Dermis blood vessel endothelial cell (primary cell): ENCODE measurements at regions not wholly inside any gene's neighbourhood (a gene's known extent, or its start where the extent isn't known, plus 50 kb on each side); places are given as distances from the start of the nearest gene placed in this dataset.
"Not testable (repeated sequence)": the region's sequence is repeated elsewhere in the genome, so short reads cannot be mapped to it uniquely, and the experiment has no call there.

Source experiments
- DNase-seq: peaks from one replicate; pipeline ENCODE4 v3.0.0; 2010

DNA sequence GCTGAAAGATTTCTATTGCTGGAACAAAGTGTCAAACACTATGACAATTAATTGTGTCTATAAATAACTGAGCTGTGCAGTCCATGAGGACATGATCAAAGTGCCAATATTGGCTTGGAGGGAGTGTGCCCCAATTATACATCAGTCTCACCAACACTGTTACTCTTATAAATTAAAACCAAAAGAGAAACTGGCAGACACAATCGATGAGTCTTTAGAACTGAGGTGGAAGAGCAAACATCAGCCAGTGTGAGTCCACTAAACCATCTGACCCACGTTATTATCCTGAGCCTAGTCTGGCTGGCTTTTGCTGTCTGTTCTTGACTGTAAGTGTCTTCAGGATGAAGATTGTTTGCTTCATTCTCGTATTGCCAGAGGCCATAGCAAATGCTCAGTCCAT lies 98.9 kb downstream of the OLIG3 start:
- no peak for DNase-seq

DNA sequence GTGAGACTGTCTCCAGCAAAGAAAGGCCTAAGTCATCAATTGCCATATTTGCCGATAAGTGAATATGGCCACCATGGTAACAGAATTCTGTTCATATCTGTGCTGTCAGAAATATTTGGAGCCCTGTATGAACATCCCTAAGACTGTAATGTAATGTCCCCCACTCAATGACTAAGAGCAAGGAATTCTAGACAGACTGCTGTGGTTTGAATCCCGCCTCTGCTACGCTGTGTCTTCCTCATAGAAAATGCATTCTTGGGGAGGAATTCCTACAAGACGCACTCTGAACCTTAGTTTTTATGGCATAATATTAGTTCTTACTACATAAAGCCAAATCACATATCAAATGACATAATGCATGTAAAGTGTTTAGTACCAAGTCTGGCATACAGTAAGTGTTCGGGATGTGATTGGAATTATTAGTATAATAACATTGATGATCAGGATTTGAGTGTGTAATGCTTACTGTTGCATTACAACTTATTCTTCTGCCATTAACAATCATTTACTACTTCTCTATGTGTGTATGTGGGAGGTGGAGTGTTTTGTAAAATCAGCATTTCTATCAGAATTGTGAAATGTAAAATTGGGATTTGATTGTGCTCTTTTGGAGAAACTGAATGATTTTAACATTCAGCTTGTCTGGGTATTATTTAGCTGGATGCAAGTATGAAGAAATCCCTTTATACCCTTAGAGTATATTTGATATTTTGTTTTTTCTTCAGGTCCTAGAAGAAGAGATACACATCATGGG lies 103.0 kb downstream of the OLIG3 start:
- DNase-seq = no peak

DNA sequence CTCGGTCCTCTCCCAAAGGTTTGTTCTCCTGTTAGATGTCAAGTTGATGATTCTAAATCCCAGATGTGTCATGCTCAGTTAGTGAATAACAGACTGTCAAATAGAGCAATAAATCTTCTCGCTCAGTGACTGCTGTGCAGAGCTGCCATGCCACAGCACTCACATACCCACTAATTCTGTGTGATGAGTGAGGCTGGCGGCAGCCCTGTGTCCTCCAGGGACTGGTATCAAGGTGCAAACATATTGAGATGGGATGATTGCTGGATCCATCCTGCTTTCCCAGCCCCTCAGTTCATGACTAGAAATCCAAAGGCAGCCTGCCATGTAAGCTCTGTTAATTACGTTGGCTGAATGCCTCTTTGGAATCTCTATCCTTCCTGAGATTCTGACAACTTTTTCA lies 103.9 kb downstream of the OLIG3 start:
- DNase-seq = no peak

DNA sequence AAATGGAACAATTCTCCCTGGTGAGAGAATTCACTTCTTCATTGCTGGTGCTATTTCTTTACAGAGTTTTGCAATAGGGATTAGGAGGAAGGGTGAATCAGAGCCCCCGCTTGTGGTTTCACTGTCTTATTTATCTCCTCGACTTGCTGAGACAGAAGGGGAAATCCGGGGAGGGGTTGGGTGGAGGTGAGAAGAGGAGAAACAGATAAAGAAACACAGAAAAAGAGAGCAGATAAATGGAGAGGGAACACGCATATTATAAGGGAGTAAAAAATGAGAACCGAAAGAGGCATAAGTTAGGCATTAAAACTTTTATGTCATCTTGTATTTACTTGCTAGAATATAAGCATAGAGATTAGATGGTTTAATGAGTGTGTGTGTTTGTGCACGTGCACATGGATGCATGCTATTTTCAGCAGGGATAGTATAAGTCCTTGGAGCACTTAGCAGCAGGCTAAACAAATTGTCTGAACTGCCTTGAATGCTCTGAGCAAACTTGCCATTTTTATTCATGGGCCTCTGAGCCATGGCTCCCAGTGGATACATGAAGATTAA lies 105.0 kb downstream of the OLIG3 start:
- no peak for DNase-seq

DNA sequence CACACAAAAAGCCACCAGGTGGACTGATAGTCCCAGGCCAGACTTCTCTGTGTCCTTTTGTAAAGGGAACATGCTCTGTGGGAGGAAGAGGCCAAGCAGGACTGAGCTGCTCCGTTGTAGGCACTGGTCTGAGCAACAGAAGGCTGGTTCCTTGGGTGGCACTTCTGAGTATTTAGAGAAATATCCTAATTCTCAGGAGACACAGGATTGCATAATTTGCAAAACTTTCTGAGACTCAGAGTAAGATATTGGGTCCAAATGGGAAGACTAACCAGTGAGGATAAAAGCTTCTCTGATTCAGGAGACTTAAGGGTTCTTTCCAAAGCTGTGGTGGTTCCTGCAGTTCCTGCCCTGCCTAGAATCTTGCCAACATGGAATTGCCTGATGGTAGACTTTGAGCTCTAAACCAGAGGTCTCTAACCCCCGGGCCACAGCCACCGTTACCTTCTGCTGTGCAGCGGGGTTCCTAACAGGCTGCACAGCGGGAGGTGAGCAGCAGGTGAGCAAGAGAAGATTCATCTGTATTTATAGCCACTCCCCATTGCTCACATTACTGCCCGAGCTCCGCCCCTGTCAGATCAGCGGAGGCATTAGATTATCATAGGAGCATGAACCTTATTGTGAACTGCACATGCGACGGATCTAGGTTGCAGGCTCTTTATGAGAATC lies 107.0 kb downstream of the OLIG3 start:
- DNase-seq = no peak

DNA sequence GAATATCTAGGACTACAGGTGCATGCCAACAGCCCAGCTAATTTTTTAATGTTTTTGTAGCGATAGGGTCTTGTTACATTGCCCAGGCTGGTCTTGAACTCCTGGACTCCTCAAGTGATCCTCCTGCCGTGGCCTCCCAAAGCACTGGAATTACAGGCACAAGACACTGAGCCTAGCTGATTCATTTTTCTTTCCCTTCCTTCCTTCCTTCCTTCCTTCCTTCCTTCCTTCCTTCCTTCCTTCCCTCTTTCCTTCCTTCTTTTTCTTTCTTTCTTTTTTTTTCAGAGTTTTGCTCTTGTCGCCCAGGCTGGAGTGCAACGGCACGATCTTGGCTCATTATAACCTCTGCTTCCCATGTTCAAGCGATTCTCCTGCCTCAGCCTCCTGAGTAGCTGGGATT lies 110.9 kb downstream of the OLIG3 start:
- not testable (repeated sequence) for DNase-seq

DNA sequence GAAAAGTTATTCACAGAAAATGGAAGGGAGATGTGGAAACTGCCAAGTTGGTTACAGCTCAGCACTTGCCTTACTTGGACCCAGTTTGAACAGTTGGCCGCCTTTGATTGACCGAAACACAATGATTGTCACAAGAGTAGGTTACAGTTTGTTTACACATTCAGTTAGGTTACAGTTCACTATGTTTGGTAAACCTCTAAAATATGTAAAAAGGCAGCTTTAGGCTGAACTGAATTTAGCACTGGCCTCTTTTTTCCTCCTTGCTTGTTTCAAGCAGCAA lies 116.2 kb downstream of the OLIG3 start:
- no peak for DNase-seq

DNA sequence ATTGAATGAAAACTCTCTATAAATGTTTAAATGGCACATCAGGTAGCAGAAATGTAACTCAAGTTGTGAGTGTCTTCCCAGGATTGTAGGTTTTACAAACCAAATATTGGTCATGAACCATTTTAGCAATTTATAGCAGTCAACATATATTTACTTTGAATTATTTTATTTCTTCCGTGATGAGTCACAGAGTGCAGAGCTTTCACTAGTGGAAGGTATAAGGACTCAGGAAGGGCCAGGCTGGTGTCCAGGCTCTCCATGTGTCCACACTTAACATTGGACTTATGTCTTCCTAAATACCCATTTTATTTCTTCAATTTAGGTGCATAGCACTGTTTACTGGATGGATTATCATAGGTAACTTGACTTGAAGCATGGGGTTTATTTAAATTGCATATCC lies 120.9 kb downstream of the OLIG3 start:
- no peak for DNase-seq

DNA sequence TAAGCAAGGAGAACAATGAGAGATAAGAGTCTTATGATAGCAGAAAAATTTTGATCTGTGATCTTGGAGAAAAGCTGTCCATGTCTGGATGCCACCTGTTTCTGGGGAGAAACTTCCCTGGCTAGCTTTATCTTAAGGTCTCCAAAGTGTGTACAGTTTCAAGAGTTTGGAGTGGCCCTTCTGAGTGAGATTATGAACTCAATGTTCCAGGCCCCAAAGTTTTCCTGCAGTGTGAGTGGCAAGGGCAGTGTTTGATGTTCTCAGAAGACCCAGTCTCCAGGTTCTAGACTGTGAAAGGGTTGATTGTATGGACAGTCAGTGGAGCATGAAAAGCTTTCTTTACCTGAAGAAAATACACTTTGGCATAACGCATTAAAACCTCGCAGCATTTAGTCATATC lies 121.7 kb downstream of the OLIG3 start:
- DNase-seq = no peak

DNA sequence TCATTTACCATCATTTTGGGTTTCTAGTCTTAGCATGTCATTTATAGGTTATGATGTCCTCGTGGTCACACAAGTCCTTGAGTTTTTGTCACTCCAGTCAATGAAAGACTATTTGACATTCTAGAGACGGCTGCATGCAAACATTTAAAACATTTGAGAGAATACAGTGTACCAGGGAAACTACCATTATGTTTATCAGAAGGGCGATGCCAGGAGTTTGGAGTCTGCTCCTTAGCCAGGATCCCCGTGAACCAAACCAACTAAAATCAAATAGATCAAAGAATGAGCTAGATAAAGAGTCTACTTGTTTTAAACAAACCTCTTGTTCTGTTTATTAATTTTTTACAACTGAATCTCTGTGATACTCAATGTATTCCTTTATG lies 122.6 kb downstream of the OLIG3 start:
- DNase-seq = no peak

DNA sequence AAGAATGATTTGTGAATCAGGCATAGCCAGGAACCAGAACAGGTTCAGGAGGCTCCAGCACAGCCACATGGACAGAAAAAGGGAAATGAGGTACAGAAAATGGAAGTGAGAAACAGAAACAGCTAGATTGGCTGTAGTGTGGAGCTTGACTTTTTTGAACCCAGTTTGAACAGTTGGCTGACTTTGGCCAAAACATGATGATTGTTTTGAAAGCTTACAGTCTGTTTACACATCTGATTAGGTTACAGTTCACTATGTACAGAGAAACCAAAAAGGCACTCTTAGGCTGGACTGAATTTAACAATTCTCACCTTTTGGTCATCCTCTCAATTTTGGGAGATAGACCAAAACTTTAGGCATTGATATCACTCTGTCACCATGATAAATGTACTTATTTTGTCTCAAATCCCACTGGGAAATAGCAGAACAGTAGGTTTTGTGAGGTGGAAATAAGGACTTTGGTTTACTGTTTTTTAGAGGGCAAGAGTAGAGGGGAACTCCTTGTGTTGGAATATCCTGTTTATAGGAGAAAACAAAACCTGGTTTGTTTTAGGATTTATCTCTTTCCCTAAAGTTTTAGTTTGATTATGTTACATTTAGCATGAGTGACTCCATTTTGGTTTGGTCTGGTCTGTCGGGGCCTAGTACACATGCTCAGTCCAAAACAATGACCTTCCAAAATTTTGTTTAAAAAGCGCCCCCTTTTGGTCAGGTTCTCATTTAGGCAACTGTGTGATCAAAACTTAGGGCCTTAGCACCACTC lies 123.1 kb downstream of the OLIG3 start:
- DNase-seq = peak; percentile 14

DNA sequence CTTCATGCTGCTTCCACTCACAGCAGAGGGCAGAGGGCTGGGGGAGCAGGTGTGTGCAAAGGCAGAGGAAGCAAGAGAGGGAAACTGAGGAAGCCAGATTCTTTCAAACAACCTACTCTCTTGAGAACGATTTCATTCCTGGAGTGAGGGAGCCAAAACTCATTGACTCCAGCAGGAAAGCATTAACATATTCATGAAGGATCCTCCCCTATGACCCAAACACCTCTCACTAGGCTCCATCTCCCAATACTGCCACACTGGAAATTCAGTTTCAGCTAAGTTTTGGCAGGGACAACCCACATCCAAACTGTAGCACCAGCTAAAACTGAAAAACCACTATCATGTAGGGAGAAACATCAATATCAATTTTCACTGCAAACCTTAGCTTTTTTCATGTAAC lies 125.1 kb downstream of the OLIG3 start:
- DNase-seq = no peak

DNA sequence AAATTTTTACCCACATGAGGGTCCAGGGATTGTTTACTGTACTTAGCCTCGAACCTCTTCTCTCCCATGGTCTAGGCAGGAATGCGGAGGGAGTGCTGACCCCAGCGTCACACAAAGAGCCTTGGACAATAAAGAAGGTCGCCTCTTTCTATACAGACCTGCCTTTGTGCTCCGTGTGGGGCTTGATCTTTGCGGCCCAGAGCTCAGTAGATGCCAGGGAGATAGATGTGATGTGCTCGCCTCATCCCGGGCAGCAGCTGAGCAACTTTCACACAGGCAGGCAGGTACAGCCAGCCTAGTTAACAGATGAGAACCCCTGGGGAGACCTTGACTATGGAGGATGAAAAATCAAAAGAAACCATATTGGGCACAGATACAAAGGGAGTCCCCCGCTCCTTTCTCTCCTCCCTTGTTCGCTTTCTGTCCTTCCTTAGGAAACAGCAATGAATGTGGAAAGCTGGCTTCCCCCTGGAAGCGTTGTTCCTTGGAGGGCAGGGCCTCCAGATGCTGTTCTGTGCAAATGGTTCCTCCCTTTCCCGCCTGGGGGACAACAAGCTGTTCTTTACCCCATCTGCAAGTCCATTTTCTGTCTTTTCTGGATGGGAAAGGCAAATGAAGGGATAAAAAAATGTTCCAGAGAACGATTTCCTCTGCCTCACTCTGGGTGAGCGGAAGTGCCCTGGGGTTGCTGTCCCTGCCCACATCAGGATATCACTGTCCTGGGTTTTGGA lies 128.3 kb downstream of the OLIG3 start:
- no peak for DNase-seq

DNA sequence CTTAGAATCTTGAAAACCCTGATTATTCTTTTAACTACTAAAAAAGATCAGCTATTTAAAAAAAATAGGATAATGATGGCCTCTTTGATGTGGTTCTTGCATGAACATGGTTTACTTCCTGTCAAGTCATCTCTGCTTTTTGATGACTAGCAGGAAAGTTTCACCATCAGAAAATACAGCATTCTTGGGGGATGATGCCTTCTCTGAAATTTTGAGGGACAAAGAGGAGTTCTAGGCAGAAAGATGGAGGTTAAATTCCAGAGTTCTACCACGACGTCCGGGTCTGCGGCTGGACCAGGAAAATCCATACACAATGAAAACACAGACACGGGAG lies 130.4 kb downstream of the OLIG3 start:
- no peak for DNase-seq

DNA sequence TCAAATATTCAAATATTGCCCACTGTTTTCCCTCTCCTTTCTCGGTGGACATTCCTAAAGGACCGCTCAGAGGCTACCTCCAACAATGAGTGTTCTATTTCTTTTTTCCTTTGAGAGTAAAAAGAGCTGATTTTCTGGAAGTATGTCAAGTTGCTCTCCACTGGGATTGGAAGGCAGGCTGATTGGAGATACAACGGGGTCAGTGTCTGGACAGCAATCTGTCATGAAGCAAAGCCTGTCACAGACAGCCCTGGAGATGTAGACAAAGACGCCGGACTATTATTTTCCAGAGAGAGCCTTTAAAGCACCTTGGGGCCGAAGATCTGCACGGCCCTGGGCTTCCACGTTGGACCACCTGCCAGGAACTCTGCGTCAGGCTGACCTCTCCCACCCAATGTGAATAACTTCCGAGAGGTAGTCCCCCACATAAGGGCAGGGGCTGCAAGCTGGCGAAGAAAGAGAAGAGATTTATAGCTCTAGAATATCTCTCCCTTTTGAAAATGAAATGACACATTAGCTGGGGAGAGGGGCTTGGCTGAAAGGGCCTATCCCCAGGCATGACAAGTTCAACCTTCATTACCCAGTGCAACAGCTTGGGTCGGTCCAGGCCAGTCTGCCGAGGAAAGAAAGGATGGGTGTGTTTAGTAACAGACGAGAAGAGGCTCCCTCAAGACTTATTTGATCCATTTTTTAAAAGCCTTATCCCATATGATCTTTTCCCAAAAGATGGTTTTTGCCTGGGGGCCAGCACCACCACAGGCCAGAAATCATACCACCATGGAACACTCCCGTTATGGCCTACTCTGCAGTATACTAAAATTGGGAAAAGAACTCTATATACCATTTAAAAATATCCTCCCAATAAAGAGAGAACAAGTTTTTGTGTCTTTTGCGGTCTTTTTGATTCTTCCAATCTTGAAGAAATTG lies 131.1 kb downstream of the OLIG3 start:
- no peak for DNase-seq

DNA sequence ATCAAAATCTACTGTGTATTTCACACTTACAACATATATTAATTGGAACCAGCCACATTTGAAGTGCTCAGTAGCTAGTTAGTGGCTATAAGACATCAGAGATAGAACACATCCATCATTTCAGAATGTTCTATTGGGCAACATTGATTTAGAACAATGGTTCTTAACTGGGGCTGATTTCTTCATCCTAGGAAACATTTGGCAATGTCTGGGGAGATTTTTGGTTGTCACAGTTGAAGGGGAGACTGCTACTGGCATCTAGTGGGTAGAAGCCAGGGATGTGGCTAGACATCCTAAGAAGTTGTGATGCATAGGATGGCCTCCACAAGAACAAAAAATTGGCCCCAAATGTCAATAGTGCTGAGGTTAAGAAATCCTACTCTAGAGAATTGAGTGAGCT lies 132.5 kb downstream of the OLIG3 start:
- no peak for DNase-seq

DNA sequence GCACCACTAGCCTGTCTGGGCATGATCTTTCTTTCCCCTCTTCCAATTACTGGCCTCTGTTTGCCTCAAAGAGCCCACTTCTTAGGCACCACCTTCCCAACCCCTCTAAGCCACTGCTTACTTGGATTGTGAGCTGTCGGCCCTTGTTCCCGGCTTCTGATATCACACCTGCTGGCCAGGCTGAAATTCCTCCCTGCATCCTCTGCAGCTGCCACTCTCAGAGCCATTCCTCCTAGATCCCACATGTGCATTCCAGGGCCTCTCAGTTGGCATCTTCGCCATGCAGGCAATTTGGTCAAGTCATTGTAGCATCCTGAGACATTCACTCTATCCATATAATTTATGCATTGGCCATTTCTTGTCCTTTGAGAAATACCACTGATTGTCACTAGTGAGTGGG lies 135.9 kb downstream of the OLIG3 start:
- DNase-seq = no peak

DNA sequence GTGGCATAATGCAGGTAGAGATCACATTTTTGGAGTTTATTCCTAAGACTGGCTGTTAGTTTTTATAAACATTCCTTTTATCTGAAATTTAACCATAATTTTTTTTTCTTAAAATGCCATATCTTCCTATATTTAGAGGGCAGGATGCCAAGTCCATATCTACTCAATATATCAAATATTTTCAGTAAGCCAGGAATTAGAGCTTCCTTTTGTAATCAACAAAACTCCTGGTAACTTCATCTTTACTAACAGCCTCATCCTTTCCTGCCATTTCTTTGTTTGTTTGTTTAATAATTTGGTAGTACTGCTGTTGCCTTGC lies 136.3 kb downstream of the OLIG3 start:
- DNase-seq = no peak

DNA sequence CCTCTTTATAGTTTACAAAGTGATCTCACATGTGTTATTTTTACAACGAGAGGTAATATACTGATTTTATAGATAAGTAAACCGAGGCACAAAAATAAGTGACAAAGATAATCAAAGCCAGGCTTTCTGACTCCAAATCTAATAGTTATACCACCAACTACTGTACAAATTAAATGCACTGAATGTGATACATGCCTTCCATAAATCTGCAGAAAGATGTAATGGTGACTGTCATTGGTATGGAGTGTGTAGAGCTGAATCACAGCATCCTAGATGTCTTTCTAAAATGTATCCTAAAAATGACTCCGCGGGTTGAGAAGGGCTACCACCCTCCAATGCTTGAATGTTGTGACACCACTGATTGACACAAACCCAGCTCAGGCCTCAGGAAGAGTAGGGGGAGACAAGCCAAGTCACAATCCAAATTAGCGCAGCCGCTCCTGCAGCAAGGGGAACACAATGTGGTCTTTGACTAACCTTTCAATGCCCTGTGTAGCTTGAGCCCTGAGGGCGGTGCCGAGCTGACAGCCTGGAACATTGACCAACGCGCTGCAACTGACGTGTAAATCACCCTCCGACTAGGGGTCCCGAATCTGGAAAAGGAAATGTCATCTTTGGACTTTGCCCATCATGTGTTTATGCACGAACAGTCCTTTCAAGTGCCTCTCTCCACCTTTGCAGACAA lies 136.8 kb downstream of the OLIG3 start:
- no peak for DNase-seq

DNA sequence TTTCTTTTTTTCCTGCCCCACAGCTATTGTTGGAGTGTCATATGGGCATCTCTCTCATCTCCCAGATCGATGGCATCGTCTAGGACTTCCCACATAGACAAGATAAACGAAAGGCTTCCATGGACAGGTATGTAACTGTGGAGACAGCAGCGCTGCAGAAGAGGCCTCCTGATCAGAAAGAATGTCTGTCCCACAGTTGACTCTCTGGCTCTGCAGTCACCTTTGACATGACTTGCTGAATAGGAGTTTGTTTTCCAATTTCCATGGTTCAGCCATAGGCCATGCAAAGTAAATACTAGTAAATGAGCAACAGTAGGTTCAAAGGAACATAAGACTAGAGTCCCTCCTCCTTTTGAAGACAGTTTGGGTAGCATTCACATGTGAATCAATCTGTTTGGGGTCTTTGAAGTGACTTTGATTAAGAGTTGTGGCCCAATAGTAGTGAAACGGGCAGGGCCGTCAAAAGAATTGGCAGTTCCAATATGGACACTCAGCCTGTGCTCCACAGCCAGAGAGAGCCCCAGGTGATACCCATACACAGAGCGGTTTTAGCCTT lies 134.7 kb upstream of the IFNGR1 start:
- DNase-seq = no peak

DNA sequence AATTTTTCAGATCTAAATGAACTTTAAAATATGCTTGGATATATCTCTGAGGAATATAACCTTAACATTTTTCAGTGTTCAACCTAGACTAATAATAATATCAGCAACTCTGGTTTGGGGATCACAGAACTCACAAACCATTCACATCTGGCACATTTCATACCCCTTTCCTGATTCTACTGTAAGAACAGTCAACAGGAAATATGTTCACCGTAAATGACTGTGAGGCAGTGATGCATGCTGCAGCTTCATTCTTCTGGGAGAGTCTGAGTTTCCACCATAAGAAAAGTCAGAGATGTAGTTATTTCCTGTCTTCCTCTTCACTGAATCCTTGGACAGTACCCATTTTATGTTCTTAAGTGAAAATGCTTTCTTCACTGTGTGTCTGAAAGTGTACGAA lies 134.2 kb upstream of the IFNGR1 start:
- peak; percentile 40 for DNase-seq
